ENCODE measurements at regions not wholly inside any gene's neighbourhood (a gene's known extent, or its start where the extent isn't known, plus 50 kb on each side); places are given as distances from the start of the nearest gene placed in this dataset.
"Not testable (repeated sequence)": the region's sequence is repeated elsewhere in the genome, so short reads cannot be mapped to it uniquely, and the experiment has no call there.

DNA sequence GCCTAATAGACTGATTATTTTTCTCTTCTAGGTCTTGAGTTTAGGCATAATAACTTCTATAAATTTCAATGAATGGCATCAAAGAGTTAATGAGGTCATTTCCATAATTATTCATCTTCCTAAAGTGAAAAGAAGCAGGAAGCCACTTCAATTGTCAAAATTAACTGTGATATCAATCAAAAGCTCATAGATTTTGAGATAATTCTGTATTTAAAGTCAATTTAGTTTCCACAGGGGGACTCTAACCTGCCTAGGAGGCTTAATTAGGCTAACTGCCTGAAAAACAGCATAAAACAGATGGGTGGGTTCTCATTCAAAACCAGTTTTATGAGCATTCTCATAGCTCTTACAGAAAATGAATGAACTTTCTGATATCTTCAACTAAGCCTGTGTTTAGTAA lies 177.8 kb downstream of the OTOL1 start:
- ATAC-seq = no peak
- no peak for DNase-seq (ENCODE audit: low spot score)
- H3K4me3 ChIP-seq (replicated peaks in 1 of 3; ENCODE audit: insufficient read depth in 1 of 3, low read depth in 2 of 3, low read length in 3 of 3) = no peak overlapping the region
- no peaks in the 10 kb centered on the region for H3K27me3 ChIP-seq (ENCODE audit: control insufficient read depth in 1 of 2, insufficient read depth in 2 of 2, low read length in 2 of 2)
- in situ Hi-C loops (cut with HindIII; ENCODE audit: extremely low pct_ligation_motif_present, low pct_unique_long_range_greater_than_20kb) = no loop called here
- no peaks in the 10 kb centered on the region for H3K36me3 ChIP-seq (replicated peaks in 1 of 2; ENCODE audit: control insufficient read depth in 1 of 2, insufficient read depth in 2 of 2, low read length in 2 of 2)
- FAIRE-seq = no peak
- H3K79me2 ChIP-seq (ENCODE audit: insufficient read depth, low read length) = no peaks in the 10 kb centered on the region
- peaks cover 10% of the 10 kb centered on the region for H3K9me3 ChIP-seq (ENCODE audit: low read length)
- BruUV-seq (replicated peaks) = no TSS peak
- H3K4me2 ChIP-seq (ENCODE audit: low read depth, low read length) = no peak overlapping the region
- H2AFZ ChIP-seq (ENCODE audit: low read length) = no peak overlapping the region
- no peak overlapping the region for H3K9ac ChIP-seq (ENCODE audit: insufficient read depth, low read depth, low read length)
- H4K20me1 ChIP-seq (ENCODE audit: insufficient read depth, low read length) = no peaks in the 10 kb centered on the region
- no peaks in the 10 kb centered on the region for H3K4me1 ChIP-seq (ENCODE audit: insufficient read depth, low read length)
- no peak for TF ChIP-seq NFKBIZ (CRISPR knock-in tag; IDR thresholded peaks at IDR 0.05)
- TF ChIP-seq GFI1 (CRISPR knock-in tag; IDR thresholded peaks at IDR 0.05; ENCODE audit: borderline replicate concordance) = no peak
- no peak for TF ChIP-seq ZNF792 (CRISPR knock-in tag; IDR thresholded peaks at IDR 0.05)
- TF ChIP-seq ZMYM3 (CRISPR knock-in tag; IDR thresholded peaks at IDR 0.05) = no peak
- no peak for TF ChIP-seq POGZ (CRISPR knock-in tag; IDR thresholded peaks at IDR 0.05)
- no peak for TF ChIP-seq SNRNP70 (IDR thresholded peaks at IDR 0.05; ENCODE audit: low read depth, low read length)
- no peak for TF ChIP-seq TFDP1 (CRISPR knock-in tag; IDR thresholded peaks at IDR 0.05; ENCODE audit: borderline replicate concordance)
- TF ChIP-seq HMG20B (CRISPR knock-in tag; conservative IDR thresholded peaks at IDR 0.05) = no peak
- CTCF ChIA-PET (ENCODE audit: low intra/inter-chr PET ratio, low total read pairs) = no interaction called here
- intact Hi-C loops (cut with micrococcal nuclease; ENCODE audit: unreplicated experiment) = no loop called here
- POLR2A ChIA-PET = no interaction called here
- no peak overlapping the region for H3K27ac ChIP-seq (ENCODE audit: extremely low read length, insufficient read depth, low read length)

DNA sequence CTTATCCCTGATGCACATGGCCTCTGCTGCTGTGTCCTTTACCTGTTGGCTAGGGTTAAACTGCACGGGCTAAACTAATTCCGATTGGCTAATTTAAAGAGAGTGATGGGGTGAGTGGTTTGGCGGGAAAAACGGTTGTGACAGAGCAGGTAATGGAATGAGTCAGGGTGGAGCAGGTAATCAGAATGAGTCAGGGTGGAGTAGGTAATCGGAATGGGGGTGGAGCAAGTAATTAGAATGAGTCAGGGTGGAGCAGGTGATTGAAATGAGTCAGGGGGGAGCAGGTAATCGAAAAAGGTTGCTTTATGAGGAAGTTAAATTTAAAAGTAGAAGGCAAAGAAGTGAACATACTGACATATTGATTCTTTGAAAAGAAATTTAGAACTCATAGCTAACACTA lies 185.2 kb downstream of the OTOL1 start:
- H3K36me3 ChIP-seq (replicated peaks in 1 of 2; ENCODE audit: control insufficient read depth in 1 of 2, insufficient read depth in 2 of 2, low read length in 2 of 2); FAIRE-seq; H4K20me1 ChIP-seq (ENCODE audit: insufficient read depth, low read length); H3K4me2 ChIP-seq (ENCODE audit: low read depth, low read length); H3K9me3 ChIP-seq (ENCODE audit: low read length); DNase-seq (ENCODE audit: low spot score); BruUV-seq (replicated peaks); H3K4me3 ChIP-seq (replicated peaks in 1 of 3; ENCODE audit: insufficient read depth in 1 of 3, low read depth in 2 of 3, low read length in 3 of 3); H3K79me2 ChIP-seq (ENCODE audit: insufficient read depth, low read length); POLR2A ChIA-PET; intact Hi-C loops (cut with micrococcal nuclease; ENCODE audit: unreplicated experiment); in situ Hi-C loops (cut with HindIII; ENCODE audit: extremely low pct_ligation_motif_present, low pct_unique_long_range_greater_than_20kb); ATAC-seq; H3K27me3 ChIP-seq (ENCODE audit: control insufficient read depth in 1 of 2, insufficient read depth in 2 of 2, low read length in 2 of 2); H3K9ac ChIP-seq (ENCODE audit: insufficient read depth, low read depth, low read length); H2AFZ ChIP-seq (ENCODE audit: low read length); H3K4me1 ChIP-seq (ENCODE audit: insufficient read depth, low read length); H3K27ac ChIP-seq (ENCODE audit: extremely low read length, insufficient read depth, low read length); CTCF ChIA-PET (ENCODE audit: low intra/inter-chr PET ratio, low total read pairs): not testable (repeated sequence)
- 10% methylated on average over 6 of the region's 6 CpGs for WGBS (ENCODE audit: low lambda C conversion rate)

Data from HepG2 (cell line).